ENCODE measurements at regions not wholly inside any gene's neighbourhood (a gene's known extent, or its start where the extent isn't known, plus 50 kb on each side); places are given as distances from the start of the nearest gene placed in this dataset.

- TF ChIP-seq CTCF (IDR thresholded peaks at IDR 0.05; ENCODE audit: borderline replicate concordance, extremely low read depth, low read length, poor library complexity, severe bottlenecking) (no peak), EZH2 (IDR thresholded peaks at IDR 0.05; ENCODE audit: borderline replicate concordance, low read depth, low read length, severe bottlenecking) (no peak)
Measured at GRCh38 chr10:123303581-123304337, 149.6 kb downstream of the BUB3 start.

Measured in DND-41 (cell line).